Sigmoid colon (tissue), 6 donors: ENCODE measurements at regions not wholly inside any gene's neighbourhood (a gene's known extent, or its start where the extent isn't known, plus 50 kb on each side); places are given as distances from the start of the nearest gene placed in this dataset.

Source experiments
- DNase-seq: peaks from one replicate; pipeline ENCODE4 v3.0.0-alpha.2; 2019
- H3K27ac ChIP-seq, 4 donors: fragments of 200-600 bp; sonication (generic); one replicate each; pipeline ENCODE4 v1.5.1; 2016 to 2019; ENCODE audit warnings: mild to moderate bottlenecking in 1 of 4
- H3K27me3 ChIP-seq, 3 donors: fragments of 200-600 bp; sonication (generic); one replicate each; pipeline ENCODE4 v1.5.1; 2019; ENCODE audit warnings: mild to moderate bottlenecking in 1 of 3
- H3K36me3 ChIP-seq, 4 donors: fragments of 200-600 bp; sonication (generic); one replicate each; pipeline ENCODE4 v1.5.1; 2016 to 2019
- H3K4me1 ChIP-seq, 4 donors: fragments of 200-600 bp; sonication (generic); one replicate each; pipeline ENCODE4 v1.5.1; 2017 to 2019
- H3K4me3 ChIP-seq, 4 donors: fragments of 200-600 bp; sonication (generic); one replicate each; pipeline ENCODE4 v1.5.1; 2017 to 2019; ENCODE audit warnings: mild to moderate bottlenecking in 2 of 4, moderate library complexity in 1 of 4
- H3K9me3 ChIP-seq, 4 donors: fragments of 200-600 bp in 3 of 4; sonication (generic) in 3 of 4; one replicate each; pipeline versions ENCODE4 v1.5.1 to v1.6.1; 2013 to 2019
- CTCF ChIP-seq, 4 experiments: fragments of 450-650 bp in 3 of 4; fragments of 200-600 bp in 1 of 4; IDR thresholded peaks; one replicate each; pipeline ENCODE4 v1.5.1; 2016 to 2019; ENCODE audit warnings: antibody characterized with exemption in 4 of 4, mild to moderate bottlenecking in 3 of 4, moderate library complexity in 2 of 4
- EP300 ChIP-seq, 4 donors: sonication (generic); formaldehyde crosslinking; IDR thresholded peaks; one replicate each; pipeline ENCODE4 v1.6.1; 2017; ENCODE audit warnings: antibody characterized with exemption in 4 of 4
- POLR2A ChIP-seq, 2 donors: fragments of 450-650 bp; IDR thresholded peaks; one replicate each; pipeline ENCODE4 v1.6.1; 2016; ENCODE audit warnings: antibody characterized with exemption in 2 of 2, mild to moderate bottlenecking in 2 of 2, moderate library complexity in 2 of 2
- POLR2AphosphoS5 ChIP-seq, 4 donors: sonication (generic); formaldehyde crosslinking; IDR thresholded peaks; one replicate each; pipeline ENCODE4 v1.6.1; 2017; ENCODE audit warnings: antibody characterized with exemption in 4 of 4
- WGBS, 2 donors: extraction: QIAGEN DNeasy Blood & Tissue Kit; methylation state at CpG; one replicate each; pipeline ENCODE4 v1.1.7; 2013; 5-methylcytosine and 5-hydroxymethylcytosine counted together
- intact Hi-C: fragments of 100-400 bp; cut with DNase I; formaldehyde crosslinking; loops from one replicate; pipeline ENCODE4 v1.15.1; 2023
- donor health status: healthy with polysubstance abuse.
- donor health status: healthy.

GRCh38 chr12:3925621-3926020 lies 52.4 kb upstream of the PARP11 start:
- Histone ChIP-seq H3K27ac (no peak overlapping the region), H3K4me3 (no peak overlapping the region), H3K9me3 (no peaks in the 10 kb centered on the region), H3K4me1 (no peaks in the 10 kb centered on the region), H3K27me3 (peaks cover 0 to 29% (median 0%) of the 10 kb centered on the region in 3 donors), H3K36me3 (no peaks in the 10 kb centered on the region)
- DNase-seq = no peak
- intact Hi-C loops = no loop called here
- no peak for TF ChIP-seq POLR2AphosphoS5 (IDR thresholded peaks at IDR 0.05)
- WGBS, 2 donors = 90 to 96% methylated on average over 3 of the region's 3 CpGs

GRCh38 chr12:3924761-3925160 lies 51.6 kb upstream of the PARP11 start:
- intact Hi-C loops = no loop called here
- WGBS, 2 donors = 83 to 85% methylated on average over 3 of the region's 3 CpGs
- Histone ChIP-seq H3K27ac (no peak overlapping the region), H3K27me3 (peaks cover 0 to 28% (median 0%) of the 10 kb centered on the region in 3 donors), H3K36me3 (no peaks in the 10 kb centered on the region), H3K9me3 (no peaks in the 10 kb centered on the region), H3K4me3 (no peak overlapping the region), H3K4me1 (no peaks in the 10 kb centered on the region)
- TF ChIP-seq POLR2A (IDR thresholded peaks at IDR 0.05) (no peak), CTCF (IDR thresholded peaks at IDR 0.05) (no peak), POLR2AphosphoS5 (IDR thresholded peaks at IDR 0.05) (no peak), EP300 (IDR thresholded peaks at IDR 0.05) (no peak)
- no peak for DNase-seq

GRCh38 chr12:3923021-3923420 lies 49.8 kb upstream of the PARP11 start:
- H3K36me3 ChIP-seq = no peaks in the 10 kb centered on the region
- no peaks in the 10 kb centered on the region for H3K9me3 ChIP-seq
- TF ChIP-seq POLR2AphosphoS5 (IDR thresholded peaks at IDR 0.05) (no peak), POLR2A (IDR thresholded peaks at IDR 0.05) (no peak), CTCF (IDR thresholded peaks at IDR 0.05) (no peak), EP300 (IDR thresholded peaks at IDR 0.05) (no peak)
- WGBS, 2 donors = 73 to 85% methylated on average over 3 of the region's 3 CpGs
- no peaks in the 10 kb centered on the region for H3K4me1 ChIP-seq
- H3K27me3 ChIP-seq = peaks cover 0 to 14% (median 0%) of the 10 kb centered on the region in 3 donors
- no peak for DNase-seq
- H3K4me3 ChIP-seq = no peak overlapping the region
- intact Hi-C loops = no loop called here
- H3K27ac ChIP-seq = no peak overlapping the region
